ENCODE measurements at regions not wholly inside any gene's neighbourhood (a gene's known extent, or its start where the extent isn't known, plus 50 kb on each side); places are given as distances from the start of the nearest gene placed in this dataset.
"Not testable (repeated sequence)": the region's sequence is repeated elsewhere in the genome, so short reads cannot be mapped to it uniquely, and the experiment has no call there.

GRCh38 chr12:124218650-124219049 lies 76.2 kb upstream of the RFLNA start:
- DNase-seq (ENCODE audit: low spot score): not testable (repeated sequence)

DNA sequence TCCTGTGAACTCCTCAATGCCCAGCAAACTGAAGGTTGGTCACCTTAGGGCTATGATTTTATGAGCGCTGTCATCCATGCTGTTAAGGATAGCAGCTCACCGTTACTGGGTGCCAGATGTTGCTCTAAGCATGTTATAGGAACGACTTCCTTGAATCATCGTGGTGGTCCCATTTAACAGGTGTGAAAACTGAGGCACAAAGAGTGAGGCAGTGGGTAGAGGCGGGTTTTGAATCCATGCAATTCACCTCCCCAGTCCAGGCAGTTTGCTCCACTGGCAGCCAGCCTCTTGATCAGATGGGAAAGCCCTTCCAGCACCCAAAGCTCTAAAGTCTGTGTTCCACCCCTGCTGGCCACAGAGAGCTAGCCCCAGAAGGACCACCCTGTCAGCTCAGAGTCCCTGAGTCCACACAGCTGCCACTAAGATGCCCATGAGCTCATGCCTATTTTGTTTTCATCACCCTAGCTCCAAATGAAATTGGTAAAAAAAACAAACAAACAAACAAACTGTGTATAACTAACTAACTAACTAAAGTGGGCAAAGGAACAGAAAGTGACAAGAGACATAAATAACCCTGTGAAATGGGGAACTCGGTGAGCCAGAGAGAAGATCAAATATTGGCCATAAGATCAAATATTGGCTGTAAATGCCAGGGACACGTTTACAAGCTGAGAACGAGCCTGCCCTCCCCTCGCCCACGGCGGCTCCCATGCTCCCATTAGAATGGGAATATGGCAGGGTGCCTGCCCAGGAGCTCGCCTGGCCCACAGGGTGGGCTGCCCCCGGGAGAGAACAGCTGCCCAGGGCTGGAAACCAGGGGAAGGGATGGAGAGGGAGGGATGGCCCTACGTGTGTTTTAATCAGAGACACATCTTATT lies 72.3 kb upstream of the RFLNA start:
- no peak for DNase-seq (ENCODE audit: low spot score)

- DNase-seq (ENCODE audit: low spot score): not testable (repeated sequence)
Measured at GRCh38 chr12:124223733-124224138, 71.2 kb upstream of the RFLNA start.

DNA sequence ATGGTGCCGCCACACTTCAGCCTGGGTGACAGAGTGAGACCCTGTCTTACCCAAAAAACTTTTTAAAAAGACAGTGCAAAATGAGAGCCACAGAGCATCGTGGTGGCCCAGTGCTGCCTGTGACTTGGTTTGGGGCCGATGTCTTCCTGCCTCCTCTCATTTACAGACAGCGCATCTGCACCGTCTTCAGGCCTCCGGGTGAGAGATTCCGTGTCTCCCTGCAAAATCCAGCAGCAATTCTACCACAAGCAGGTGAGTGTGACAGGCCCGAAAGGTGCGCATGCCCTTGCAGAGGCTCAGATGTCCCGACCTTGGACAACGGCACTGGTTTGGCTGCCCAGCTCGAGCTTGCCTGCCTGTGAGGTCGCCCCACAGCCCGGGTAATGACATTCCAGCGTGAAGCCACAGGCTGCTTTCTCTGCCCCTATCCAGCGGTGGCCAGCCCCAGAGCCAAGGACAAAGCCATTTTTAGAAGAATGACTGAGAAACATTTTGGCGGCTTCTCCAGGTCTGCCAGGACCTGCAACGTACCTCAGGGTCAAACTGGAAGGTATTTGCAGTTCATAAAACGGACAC lies 70.3 kb upstream of the RFLNA start:
- no peak for DNase-seq (ENCODE audit: low spot score)

GRCh38 chr12:124225730-124226129 lies 69.2 kb upstream of the RFLNA start:
- no peak for DNase-seq (ENCODE audit: low spot score)

GRCh38 chr12:124227951-124228711 lies 66.8 kb upstream of the RFLNA start:
- no peak for DNase-seq (ENCODE audit: low spot score)

GRCh38 chr12:124229520-124229919 lies 65.4 kb upstream of the RFLNA start:
- DNase-seq (ENCODE audit: low spot score): no peak

GRCh38 chr12:124230117-124230757 lies 64.7 kb upstream of the RFLNA start:
- DNase-seq (ENCODE audit: low spot score): no peak

DNA sequence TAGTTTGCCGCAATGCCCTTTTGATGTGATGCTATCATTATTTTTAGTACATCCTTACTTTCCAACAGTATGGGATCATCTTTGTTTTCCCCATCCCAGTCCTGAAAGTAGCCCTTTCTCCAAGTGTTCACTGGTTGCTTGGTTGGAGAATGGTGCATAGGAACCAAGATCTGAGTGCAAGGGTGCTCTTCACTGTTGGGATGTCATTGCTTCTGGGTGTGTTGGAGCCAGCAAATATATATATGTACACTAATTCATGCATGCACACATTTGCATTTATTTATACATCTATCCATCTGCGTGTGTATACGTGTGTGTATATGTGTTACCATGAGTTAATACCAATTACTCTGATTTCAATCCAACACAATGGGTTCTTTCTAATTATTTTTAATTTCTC lies 64.1 kb upstream of the RFLNA start:
- DNase-seq (ENCODE audit: low spot score): no peak

- DNase-seq (ENCODE audit: low spot score): no peak
Measured at GRCh38 chr12:124231980-124232653, 62.8 kb upstream of the RFLNA start.

GRCh38 chr12:124232654-124232987 lies 62.3 kb upstream of the RFLNA start:
- DNase-seq (ENCODE audit: low spot score): no peak

DNA sequence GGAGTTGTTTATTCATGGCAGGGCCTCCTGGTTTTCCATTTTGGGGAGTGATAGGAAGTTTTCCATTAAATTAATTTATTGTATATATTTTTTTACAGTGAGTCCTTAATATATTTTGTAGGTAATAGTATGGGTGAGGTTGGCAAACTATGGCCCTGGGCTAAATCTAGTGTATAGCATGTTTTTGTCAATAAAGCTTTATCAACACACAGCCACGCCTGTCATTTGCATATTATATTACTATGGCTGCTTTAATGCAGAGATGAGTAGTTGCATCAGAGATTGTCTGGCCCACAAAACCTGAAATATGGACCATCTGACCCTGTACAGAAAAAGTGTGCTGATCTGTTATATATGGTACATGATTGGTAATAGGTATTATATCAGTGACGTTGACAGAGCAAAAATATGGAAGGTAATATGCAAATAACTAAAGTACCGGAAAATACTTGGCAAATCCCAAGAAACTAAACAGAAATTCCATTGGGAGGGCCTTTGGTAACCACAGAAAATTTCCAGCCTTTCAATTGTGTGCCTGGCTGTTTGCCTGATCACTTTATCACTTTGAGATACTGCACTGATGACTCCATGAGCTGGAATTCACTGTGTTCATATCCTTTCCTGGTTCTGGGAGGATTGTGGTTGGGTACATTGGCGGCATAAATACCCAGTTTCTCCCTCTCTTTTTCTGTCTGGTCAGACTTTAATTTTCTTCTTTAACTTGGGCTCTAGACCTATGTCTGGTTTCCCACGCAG lies 61.7 kb upstream of the RFLNA start:
- peak; percentile 90 for DNase-seq (ENCODE audit: low spot score)

GRCh38 chr12:124233846-124234640 lies 60.9 kb upstream of the RFLNA start:
- DNase-seq (ENCODE audit: low spot score): peak; percentile 21

- DNase-seq (ENCODE audit: low spot score): peak; percentile 83
Measured at GRCh38 chr12:124236625-124237031, 58.3 kb upstream of the RFLNA start.

DNA sequence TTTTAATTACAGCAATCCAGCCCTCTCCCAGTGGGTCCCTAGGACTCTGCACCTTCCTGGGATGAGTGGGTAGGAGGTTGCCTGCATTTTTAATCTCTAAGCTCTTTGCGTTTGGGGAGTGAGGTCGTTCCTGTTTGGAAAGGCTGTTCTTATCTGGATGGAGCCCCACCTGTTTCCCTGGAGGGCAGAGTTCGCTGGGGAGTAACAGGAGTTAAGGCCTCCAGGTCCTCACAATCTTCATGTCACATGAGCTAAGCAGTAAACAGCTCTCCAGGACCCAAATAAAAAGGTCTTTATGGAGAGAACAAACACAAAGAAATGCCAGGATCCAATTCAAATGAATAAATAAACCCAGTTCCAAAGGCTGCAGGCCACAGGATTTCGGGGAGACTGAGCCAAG lies 56.0 kb upstream of the RFLNA start:
- no peak for DNase-seq (ENCODE audit: low spot score)

DNA sequence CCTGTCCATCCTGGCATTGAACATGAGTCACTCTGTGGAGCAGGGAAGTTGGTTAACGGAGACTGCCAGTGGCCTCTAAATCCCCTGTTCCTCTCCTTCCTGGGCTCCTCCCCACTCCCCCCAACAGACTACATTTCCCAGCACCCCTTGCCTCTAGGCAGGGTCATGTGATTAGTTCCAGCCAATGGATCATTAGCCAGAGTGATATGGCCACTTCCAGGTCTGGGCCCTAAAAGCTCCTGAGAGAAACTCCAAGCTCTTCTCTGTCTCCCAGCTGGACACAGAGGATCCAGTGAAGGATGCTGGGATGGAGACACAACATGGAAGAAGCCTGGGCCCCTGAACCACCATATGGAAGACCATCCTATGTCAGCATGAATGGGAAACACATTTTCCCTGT lies 54.4 kb upstream of the RFLNA start:
- no peak for DNase-seq (ENCODE audit: low spot score)

DNA sequence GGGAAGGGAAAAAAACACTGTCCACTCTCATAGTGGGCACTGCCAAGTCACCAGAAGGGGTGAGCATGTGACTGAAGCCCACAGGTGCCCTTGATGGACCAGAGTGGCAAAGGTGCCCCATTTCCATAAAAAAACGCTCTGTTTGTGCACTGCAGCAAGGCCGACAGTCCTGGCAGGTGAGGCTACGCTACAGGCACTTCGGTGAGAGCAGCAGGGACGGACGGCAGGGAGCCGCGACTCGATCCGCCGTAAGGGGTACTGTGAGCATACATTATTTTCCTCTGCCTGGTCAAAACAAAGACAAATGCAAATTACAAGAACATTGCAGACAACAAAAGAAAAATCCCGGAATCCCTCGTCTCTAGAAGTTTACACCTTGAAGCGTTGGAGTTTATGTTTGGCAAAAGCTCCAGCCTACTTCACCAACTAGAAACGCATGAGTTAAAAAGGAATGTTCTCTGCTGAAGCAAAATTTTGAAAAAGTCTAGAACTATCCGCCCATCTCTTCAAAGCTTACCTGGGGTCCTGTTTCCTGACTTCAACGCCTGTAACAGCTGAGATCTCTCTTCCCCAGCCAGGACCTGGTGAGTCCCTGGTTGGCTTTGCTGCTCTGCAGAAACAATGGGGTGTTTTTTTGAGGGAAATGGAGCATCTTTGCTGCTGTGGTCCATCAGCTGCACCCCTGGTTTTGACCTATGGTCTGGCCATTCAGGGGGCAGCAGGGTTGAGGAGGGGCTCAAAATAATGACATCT lies 52.9 kb upstream of the RFLNA start:
- DNase-seq (ENCODE audit: low spot score): no peak

DNA sequence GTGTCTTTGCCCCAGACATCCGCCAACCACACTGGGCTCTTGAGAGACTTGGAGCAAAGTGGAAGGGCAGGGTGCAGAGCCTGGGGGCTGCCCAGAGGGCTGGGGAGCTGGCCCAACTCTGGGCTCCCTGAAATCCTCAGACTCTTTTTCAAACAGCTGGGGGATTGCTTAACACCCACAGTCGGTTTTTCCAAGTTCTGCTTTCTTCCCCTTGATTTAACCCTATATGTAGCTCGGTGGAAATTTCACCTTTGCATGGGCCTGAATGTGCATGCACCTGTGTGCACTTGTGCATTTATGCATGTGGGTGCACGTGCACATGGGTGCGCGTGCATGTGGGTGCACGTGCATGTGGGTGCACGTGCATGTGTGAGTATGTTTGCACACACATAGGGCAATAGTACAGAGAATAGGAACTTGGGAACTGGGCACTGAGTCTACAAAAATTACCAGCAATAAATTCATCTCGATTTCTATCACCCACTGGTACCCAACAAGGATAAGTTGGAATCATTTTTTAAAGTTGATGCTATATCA lies 52.3 kb upstream of the RFLNA start:
- no peak for DNase-seq (ENCODE audit: low spot score)

- no peak for DNase-seq (ENCODE audit: low spot score)
Measured at GRCh38 chr12:124243936-124244335, 51.0 kb upstream of the RFLNA start.
